ENCODE measurements at regions not wholly inside any gene's neighbourhood (a gene's known extent, or its start where the extent isn't known, plus 50 kb on each side); places are given as distances from the start of the nearest gene placed in this dataset.

DNA sequence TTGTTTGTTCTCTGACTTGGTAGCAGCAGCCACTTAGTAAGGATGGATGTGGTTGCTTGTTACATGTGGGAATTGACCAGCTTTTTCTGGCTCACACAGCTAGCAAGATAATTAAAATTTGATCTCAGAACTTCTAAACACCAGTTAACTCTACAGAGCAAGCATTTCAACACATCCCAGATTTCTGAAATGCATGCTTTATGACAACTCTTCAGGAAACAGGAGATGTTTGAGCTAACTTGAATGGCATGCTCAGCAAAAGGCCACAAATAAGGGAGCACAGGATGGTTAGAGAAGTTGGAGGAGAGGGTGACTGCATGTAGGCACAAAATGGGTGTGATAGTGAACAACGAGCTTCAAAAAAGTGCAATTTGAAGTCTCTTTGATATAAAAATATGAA lies 167.1 kb upstream of the SPRY2 start:
- no peak for TF ChIP-seq CTCF (IDR thresholded peaks at IDR 0.05; ENCODE audit: low read depth, low read length)
- no peak for TF ChIP-seq POLR2A (IDR thresholded peaks at IDR 0.05; ENCODE audit: extremely low read depth, insufficient read length)
- TF ChIP-seq, protein P1, sequence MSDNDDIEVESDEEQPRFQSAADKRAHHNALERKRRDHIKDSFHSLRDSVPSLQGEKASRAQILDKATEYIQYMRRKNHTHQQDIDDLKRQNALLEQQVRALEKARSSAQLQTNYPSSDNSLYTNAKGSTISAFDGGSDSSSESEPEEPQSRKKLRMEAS (IDR thresholded peaks at IDR 0.05; ENCODE audit: low read depth, low read length), result no peak
